ENCODE measurements at regions not wholly inside any gene's neighbourhood (a gene's known extent, or its start where the extent isn't known, plus 50 kb on each side); places are given as distances from the start of the nearest gene placed in this dataset.

DNA sequence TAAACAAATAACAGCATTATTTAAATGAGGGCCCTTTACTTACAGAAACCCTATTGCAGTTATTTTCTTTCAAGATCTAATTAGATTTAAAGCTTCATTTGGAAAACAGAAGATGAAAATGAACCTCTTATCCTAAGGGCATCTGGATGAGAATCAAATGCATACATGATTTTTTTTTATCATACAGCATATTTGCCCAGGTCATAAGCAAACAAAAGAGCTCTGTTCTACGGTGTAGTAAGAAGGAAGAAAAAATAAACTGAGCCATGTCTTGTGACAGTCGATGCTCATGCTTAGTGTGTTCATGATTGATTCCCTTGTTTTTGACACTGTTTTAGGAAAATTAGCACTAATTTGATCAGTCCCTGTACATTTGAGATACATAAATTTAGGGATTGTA lies 202.6 kb upstream of the RNF32 start:
- Histone ChIP-seq H3K36me3 (ENCODE audit: control insufficient read depth, insufficient read depth, low read length) (no peaks in the 10 kb centered on the region), H3K9me3 (replicated peaks; ENCODE audit: control insufficient read depth, low read depth, low read length) (no peaks in the 10 kb centered on the region), H3K27ac (ENCODE audit: low read length) (no peak overlapping the region), H3K4me3 (ENCODE audit: low read length) (no peak overlapping the region), H3K4me1 (ENCODE audit: control insufficient read depth, insufficient read depth, low read length) (no peaks in the 10 kb centered on the region), H3K27me3 (ENCODE audit: control insufficient read depth, insufficient read depth, low read length) (no peaks in the 10 kb centered on the region)
- DNase-seq = no peak
- no CpG with 5 or more reads among the region's 2 CpGs for WGBS (ENCODE audit: insufficient coverage)

DNA sequence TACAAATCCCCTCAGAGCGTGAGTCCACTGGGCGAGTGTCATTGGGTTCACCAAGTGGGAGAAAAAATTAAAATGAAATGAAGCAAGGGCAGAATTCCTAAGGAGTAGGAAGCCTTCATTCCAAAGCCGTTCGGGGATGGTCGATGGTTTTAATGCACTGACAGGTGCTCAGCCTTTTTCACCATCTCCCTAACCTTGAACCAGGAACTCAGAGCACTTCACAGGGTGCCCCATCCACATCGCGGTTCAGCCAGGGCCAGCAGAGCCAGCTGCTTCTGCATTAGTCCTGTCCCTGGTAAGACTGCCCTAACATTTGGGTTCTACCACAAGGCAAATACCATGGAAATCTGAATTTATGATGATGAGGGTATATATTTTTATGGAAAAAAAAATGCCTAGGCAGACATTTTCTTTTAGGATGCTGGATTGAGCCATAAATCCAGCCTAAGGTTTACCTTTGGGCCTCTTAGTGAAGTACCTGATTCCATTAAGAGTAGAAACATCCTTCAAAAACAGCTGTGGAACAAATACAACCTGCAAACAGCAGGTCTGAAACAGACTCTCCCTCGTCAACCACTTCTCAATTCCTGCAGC lies 203.5 kb upstream of the RNF32 start:
- Histone ChIP-seq H3K36me3 (ENCODE audit: control insufficient read depth, insufficient read depth, low read length) (no peaks in the 10 kb centered on the region), H3K4me3 (ENCODE audit: low read length) (no peak overlapping the region), H3K9me3 (replicated peaks; ENCODE audit: control insufficient read depth, low read depth, low read length) (no peaks in the 10 kb centered on the region), H3K27me3 (ENCODE audit: control insufficient read depth, insufficient read depth, low read length) (no peaks in the 10 kb centered on the region), H3K4me1 (ENCODE audit: control insufficient read depth, insufficient read depth, low read length) (no peaks in the 10 kb centered on the region), H3K27ac (ENCODE audit: low read length) (no peak overlapping the region)
- DNase-seq = no peak
- 69% methylated on average over 6 of the region's 8 CpGs for WGBS (ENCODE audit: insufficient coverage)

DNA sequence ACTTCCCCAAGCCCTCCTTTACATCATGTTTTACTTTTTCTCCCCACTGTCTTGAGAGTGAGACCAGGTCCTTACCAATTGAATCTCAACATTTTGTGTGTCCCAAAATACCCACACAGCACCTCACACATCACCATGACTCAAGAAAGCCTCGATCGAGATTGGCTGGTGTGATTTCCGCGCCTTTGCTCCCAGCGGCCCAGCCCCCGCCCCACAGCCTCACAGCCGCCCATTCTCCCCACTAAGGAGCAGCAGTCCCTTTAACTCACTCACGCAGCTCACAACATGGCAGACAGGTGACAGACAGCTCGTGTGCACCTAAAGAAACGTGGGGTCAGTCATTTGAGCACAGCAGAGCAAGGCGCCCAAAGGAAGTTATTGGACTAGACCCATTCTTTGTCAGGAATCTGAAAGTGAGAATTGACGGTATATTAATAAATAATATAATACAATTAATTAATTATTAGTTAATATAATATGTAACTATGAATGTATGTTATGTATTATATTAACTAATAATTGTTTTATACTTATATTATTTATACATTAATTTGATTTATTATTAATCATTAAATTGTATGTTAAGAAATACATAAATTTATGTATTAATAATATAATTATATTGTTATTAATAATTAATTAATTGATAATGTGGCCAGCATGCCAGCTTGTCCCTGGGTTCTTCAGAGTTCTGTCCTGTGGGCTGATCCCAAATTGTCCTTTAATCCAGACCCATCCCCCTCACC lies 204.9 kb upstream of the RNF32 start:
- Histone ChIP-seq H3K27ac (ENCODE audit: low read length) (no peak overlapping the region), H3K9me3 (replicated peaks; ENCODE audit: control insufficient read depth, low read depth, low read length) (no peaks in the 10 kb centered on the region), H3K4me1 (ENCODE audit: control insufficient read depth, insufficient read depth, low read length) (no peaks in the 10 kb centered on the region), H3K4me3 (ENCODE audit: low read length) (no peak overlapping the region), H3K27me3 (ENCODE audit: control insufficient read depth, insufficient read depth, low read length) (no peaks in the 10 kb centered on the region), H3K36me3 (ENCODE audit: control insufficient read depth, insufficient read depth, low read length) (no peaks in the 10 kb centered on the region)
- DNase-seq = no peak
- 71% methylated on average over 8 of the region's 12 CpGs for WGBS (ENCODE audit: insufficient coverage)

DNA sequence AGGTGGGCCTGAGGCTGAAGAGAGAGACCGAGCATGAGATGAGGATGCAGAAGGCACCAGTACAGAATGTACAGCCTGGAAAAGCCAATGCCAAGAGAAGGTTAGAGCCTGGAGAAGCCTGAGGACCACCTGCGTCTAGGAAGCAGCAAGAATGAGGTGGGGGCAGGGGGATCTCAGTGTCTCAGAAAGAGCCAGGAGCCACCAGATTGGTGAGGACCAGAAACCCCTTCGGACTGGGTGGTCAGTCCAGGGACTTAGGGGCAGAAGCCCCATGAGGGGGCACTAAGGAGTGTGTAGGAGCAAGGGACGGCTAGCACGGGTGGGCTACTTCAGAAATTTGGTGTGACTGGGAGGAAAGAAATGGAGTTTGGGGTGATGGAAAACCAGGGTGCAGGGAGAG lies 205.9 kb upstream of the RNF32 start:
- 74% methylated on average over 5 of the region's 5 CpGs for WGBS (ENCODE audit: insufficient coverage)
- Histone ChIP-seq H3K9me3 (replicated peaks; ENCODE audit: control insufficient read depth, low read depth, low read length) (no peaks in the 10 kb centered on the region), H3K36me3 (ENCODE audit: control insufficient read depth, insufficient read depth, low read length) (no peaks in the 10 kb centered on the region), H3K4me1 (ENCODE audit: control insufficient read depth, insufficient read depth, low read length) (no peaks in the 10 kb centered on the region), H3K27ac (ENCODE audit: low read length) (no peak overlapping the region), H3K4me3 (ENCODE audit: low read length) (no peak overlapping the region), H3K27me3 (ENCODE audit: control insufficient read depth, insufficient read depth, low read length) (no peaks in the 10 kb centered on the region)
- DNase-seq = no peak

DNA sequence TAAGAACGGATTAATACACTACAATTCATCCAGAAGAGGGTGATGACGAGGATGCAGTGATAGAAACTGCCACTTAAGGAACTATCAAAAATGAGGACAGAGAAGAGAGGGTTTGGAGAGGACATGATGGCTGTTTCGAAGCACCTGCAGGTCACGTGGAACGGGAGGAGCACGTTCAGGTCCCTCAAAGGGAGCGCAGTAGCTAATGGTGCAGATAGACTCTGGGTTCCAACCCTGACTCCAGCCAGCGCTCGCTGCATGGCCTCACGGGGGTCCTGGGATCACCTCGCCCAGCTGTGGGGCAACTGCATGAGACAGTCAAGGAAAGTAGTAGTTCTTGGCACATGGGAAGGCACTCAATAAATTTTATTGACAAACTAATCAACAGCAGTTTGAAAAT lies 208.6 kb upstream of the RNF32 start:
- H3K36me3 ChIP-seq (ENCODE audit: control insufficient read depth, insufficient read depth, low read length) = no peaks in the 10 kb centered on the region
- 92% methylated on average over 7 of the region's 11 CpGs for WGBS (ENCODE audit: insufficient coverage)
- no peak overlapping the region for H3K27ac ChIP-seq (ENCODE audit: low read length)
- H3K27me3 ChIP-seq (ENCODE audit: control insufficient read depth, insufficient read depth, low read length) = no peaks in the 10 kb centered on the region
- no peaks in the 10 kb centered on the region for H3K4me1 ChIP-seq (ENCODE audit: control insufficient read depth, insufficient read depth, low read length)
- no peak overlapping the region for H3K4me3 ChIP-seq (ENCODE audit: low read length)
- no peaks in the 10 kb centered on the region for H3K9me3 ChIP-seq (replicated peaks; ENCODE audit: control insufficient read depth, low read depth, low read length)
- no peak for DNase-seq

DNA sequence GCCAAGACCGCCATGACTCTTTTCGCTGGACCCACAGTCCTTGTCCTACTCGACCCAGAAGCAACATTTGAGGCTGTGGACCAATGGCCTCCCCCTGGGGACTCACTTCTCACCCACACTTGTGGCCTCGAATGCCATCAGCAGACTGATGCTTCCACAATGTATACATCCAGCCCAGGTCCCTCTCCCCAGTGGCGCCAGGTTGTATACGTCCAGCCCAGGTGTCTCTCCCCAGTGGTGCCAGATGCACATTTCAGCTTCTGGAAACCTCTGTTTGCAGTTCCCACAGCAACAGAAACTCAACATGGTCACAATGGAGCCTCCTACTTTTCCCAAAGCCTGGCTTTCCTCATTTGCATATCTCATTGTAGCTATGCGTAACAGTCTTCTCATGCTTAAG lies 210.5 kb upstream of the RNF32 start:
- Histone ChIP-seq H3K27ac (ENCODE audit: low read length) (no peak overlapping the region), H3K27me3 (ENCODE audit: control insufficient read depth, insufficient read depth, low read length) (no peaks in the 10 kb centered on the region)

DNA sequence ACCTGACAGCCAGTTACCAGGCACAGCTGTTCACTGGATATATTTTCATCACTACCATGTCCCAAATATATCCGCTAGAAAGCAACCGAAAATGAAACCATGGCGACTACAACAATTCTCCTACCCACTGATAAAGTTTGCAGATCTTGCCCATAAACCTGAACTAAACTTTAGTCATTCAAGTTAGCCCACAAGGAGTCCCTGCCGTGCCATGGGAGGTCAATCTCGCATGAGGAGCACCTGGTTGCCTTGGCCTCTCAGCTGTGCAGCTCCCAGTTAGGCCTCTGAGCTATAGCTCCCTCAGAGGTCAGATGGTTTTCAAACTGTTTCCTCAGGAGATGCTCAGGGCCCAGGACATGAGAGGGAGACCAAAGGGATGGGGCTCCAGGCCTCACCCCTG lies 211.1 kb upstream of the RNF32 start:
- Histone ChIP-seq H3K9me3 (replicated peaks; ENCODE audit: control insufficient read depth, low read depth, low read length) (no peaks in the 10 kb centered on the region), H3K36me3 (ENCODE audit: control insufficient read depth, insufficient read depth, low read length) (no peaks in the 10 kb centered on the region), H3K4me1 (ENCODE audit: control insufficient read depth, insufficient read depth, low read length) (no peaks in the 10 kb centered on the region), H3K27me3 (ENCODE audit: control insufficient read depth, insufficient read depth, low read length) (no peaks in the 10 kb centered on the region), H3K4me3 (ENCODE audit: low read length) (no peak overlapping the region), H3K27ac (ENCODE audit: low read length) (no peak overlapping the region)
- no peak for DNase-seq
- 89% methylated on average over 5 of the region's 5 CpGs for WGBS (ENCODE audit: insufficient coverage)

More for the DNA sequence above, 210.5 kb upstream of the RNF32 start:
- Histone ChIP-seq H3K36me3 (ENCODE audit: control insufficient read depth, insufficient read depth, low read length) (no peaks in the 10 kb centered on the region), H3K4me1 (ENCODE audit: control insufficient read depth, insufficient read depth, low read length) (no peaks in the 10 kb centered on the region), H3K4me3 (ENCODE audit: low read length) (no peak overlapping the region), H3K9me3 (replicated peaks; ENCODE audit: control insufficient read depth, low read depth, low read length) (no peaks in the 10 kb centered on the region)
- 85% methylated on average over 6 of the region's 7 CpGs for WGBS (ENCODE audit: insufficient coverage)
- no peak for DNase-seq

DNA sequence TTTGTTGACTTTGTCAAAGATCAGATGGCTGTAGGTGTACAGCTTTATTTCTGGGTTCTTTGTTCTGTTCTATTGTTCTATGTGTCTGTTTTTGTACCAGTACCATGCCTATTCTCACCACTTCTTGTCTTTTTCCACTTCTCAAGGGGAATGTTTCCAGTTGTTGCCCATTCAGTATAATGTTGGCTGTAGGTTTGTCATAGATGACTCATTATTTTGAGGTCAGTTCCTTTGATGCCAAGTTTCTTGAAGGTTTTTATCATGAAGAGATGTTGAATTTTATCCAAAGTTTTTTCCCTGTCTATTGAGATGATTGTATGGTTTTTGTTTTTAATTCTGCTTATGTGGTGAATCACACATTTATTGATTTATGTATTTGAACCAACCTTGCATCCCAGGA lies 216.7 kb upstream of the RNF32 start:
- no peaks in the 10 kb centered on the region for H3K36me3 ChIP-seq (ENCODE audit: control insufficient read depth, insufficient read depth, low read length)
- no peaks in the 10 kb centered on the region for H3K9me3 ChIP-seq (replicated peaks; ENCODE audit: control insufficient read depth, low read depth, low read length)
- no peak overlapping the region for H3K27ac ChIP-seq (ENCODE audit: low read length)

DNA sequence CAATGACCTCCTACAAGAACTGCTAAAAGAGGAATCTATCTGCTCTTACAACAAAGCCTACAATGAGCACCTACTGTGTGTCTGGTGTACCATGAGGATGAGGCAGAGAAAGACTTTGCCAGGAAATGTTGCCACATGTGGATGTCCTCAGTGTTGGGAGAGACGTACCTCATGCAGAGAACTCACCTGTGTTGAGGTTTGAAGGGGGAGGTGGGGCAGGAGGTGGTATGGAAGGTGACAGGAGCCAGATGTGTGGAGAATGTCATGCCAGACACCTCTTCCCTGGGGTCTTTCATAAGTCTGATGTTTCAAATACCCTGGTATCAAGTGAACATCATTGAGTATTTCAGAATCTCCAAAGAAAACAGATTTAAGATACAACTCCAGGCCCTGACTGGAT lies 220.1 kb upstream of the RNF32 start:
- WGBS (ENCODE audit: insufficient coverage) = 86% methylated on average over 1 of the region's 1 CpG

More for the DNA sequence above, 216.7 kb upstream of the RNF32 start:
- no peaks in the 10 kb centered on the region for H3K4me1 ChIP-seq (ENCODE audit: control insufficient read depth, insufficient read depth, low read length)
- no peaks in the 10 kb centered on the region for H3K27me3 ChIP-seq (ENCODE audit: control insufficient read depth, insufficient read depth, low read length)
- no peak for DNase-seq
- no peak overlapping the region for H3K4me3 ChIP-seq (ENCODE audit: low read length)

DNA sequence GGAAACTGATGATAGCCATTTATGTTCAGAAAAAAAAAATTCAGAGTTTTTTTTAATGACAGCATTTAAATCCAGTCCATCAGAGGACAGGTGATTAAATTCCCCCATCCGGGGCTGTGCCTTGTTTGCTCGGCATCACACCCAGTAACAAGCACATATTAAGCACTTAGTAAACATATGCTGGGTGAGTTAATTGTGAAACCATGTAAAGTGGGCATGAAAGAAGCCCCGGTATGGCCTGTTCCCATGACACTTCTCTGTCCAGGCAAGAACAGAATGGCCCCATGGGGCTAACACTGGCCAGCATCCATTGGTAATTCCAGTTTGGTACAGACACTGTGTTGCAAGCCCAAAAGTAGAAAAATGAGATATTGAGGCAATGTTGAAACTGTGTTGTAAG lies 220.8 kb upstream of the RNF32 start:
- no peaks in the 10 kb centered on the region for H3K4me1 ChIP-seq (ENCODE audit: control insufficient read depth, insufficient read depth, low read length)
- no peaks in the 10 kb centered on the region for H3K27me3 ChIP-seq (ENCODE audit: control insufficient read depth, insufficient read depth, low read length)
- no peaks in the 10 kb centered on the region for H3K9me3 ChIP-seq (replicated peaks; ENCODE audit: control insufficient read depth, low read depth, low read length)
- no peaks in the 10 kb centered on the region for H3K36me3 ChIP-seq (ENCODE audit: control insufficient read depth, insufficient read depth, low read length)
- 50% methylated on average over 1 of the region's 3 CpGs for WGBS (ENCODE audit: insufficient coverage)
- no peak for DNase-seq
- H3K4me3 ChIP-seq (ENCODE audit: low read length) = no peak overlapping the region
- H3K27ac ChIP-seq (ENCODE audit: low read length) = no peak overlapping the region

More for the DNA sequence above, 220.1 kb upstream of the RNF32 start:
- no peak for DNase-seq
- H3K4me1 ChIP-seq (ENCODE audit: control insufficient read depth, insufficient read depth, low read length) = no peaks in the 10 kb centered on the region
- H3K9me3 ChIP-seq (replicated peaks; ENCODE audit: control insufficient read depth, low read depth, low read length) = no peaks in the 10 kb centered on the region
- H3K4me3 ChIP-seq (ENCODE audit: low read length) = no peak overlapping the region
- H3K27me3 ChIP-seq (ENCODE audit: control insufficient read depth, insufficient read depth, low read length) = no peaks in the 10 kb centered on the region
- H3K36me3 ChIP-seq (ENCODE audit: control insufficient read depth, insufficient read depth, low read length) = no peaks in the 10 kb centered on the region
- no peak overlapping the region for H3K27ac ChIP-seq (ENCODE audit: low read length)
